Large intestine (tissue), 3 donors: ENCODE measurements at regions not wholly inside any gene's neighbourhood (a gene's known extent, or its start where the extent isn't known, plus 50 kb on each side); places are given as distances from the start of the nearest gene placed in this dataset.

Source experiments
- DNase-seq, 2 donors: peaks; one replicate each; pipeline versions ENCODE4 v3.0.0 to v3.0.0-alpha.2; 2013
- H3K27ac ChIP-seq: one replicate; pipeline ENCODE4 v1.5.1; 2013; ENCODE audit warnings: low read length
- H3K27me3 ChIP-seq: 2 replicates; pipeline ENCODE4 v1.6.1; 2013; ENCODE audit warnings: low read length; ENCODE audit not compliant: control insufficient read depth, insufficient read depth
- H3K36me3 ChIP-seq: 2 replicates; pipeline ENCODE4 v1.6.1; 2013; ENCODE audit warnings: low read length; ENCODE audit not compliant: control insufficient read depth, insufficient read depth
- H3K4me1 ChIP-seq: one replicate; pipeline ENCODE4 v1.6.1; 2013; ENCODE audit warnings: low read length; ENCODE audit not compliant: control insufficient read depth, insufficient read depth
- H3K4me3 ChIP-seq: one replicate; pipeline ENCODE4 v1.5.1; 2013; ENCODE audit warnings: low read length
- H3K9me3 ChIP-seq: one replicate; pipeline ENCODE4 v1.6.1; 2013; ENCODE audit warnings: mild to moderate bottlenecking, low read depth, low read length, moderate library complexity; ENCODE audit not compliant: control insufficient read depth
- whole genome bisulfite sequencing: methylation state at CpG from one replicate; pipeline ENCODE4 v1.1.5; 2013; ENCODE audit warnings: low lambda C conversion rate; ENCODE audit not compliant: insufficient coverage; 5-methylcytosine and 5-hydroxymethylcytosine counted together

DNA sequence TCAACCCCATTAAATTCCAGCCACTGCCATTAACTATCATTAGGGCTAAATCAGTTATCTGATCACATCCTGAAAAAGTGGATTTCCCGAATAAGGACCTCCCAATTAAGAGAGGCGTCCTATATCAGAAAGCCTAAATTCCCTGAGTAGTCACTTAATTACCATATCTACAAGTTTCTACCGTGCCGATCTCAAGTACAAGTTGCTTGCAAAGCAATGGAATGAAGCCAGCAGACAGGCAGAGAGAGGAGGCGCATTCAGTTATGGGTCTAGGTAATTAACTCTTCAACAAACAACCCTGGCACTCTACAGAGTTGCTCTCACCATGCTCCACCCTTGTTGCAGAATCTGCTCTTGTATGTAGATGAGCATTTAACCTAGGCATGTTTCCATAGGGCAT, 494.6 kb upstream of the RUNX1 start:
- H3K4me3 ChIP-seq = no peak overlapping the region
- no peaks in the 10 kb centered on the region for H3K27me3 ChIP-seq
- peaks cover 44% of the 10 kb centered on the region for H3K4me1 ChIP-seq
- DNase-seq = no peak
- H3K36me3 ChIP-seq = no peaks in the 10 kb centered on the region
- H3K27ac ChIP-seq = no peak overlapping the region
- no peaks in the 10 kb centered on the region for H3K9me3 ChIP-seq
- WGBS = no CpG with 5 or more reads among the region's 5 CpGs

- Histone ChIP-seq H3K27me3 (no peaks in the 10 kb centered on the region), H3K4me1 (peaks cover 37% of the 10 kb centered on the region), H3K27ac (peak overlapping the region; percentile 71), H3K36me3 (no peaks in the 10 kb centered on the region), H3K4me3 (no peak overlapping the region), H3K9me3 (no peaks in the 10 kb centered on the region)
- peak; percentile 54 to 67 for DNase-seq
- no CpG with 5 or more reads among the region's 4 CpGs for WGBS
These were observed 492.0 kb upstream of the RUNX1 start for GRCh38 chr21:35540950-35541638.

GRCh38 chr21:35538386-35538785, 489.3 kb upstream of the RUNX1 start:
- DNase-seq = peak; percentile 31 to 64
- no peak overlapping the region for H3K27ac ChIP-seq
- no CpG with 5 or more reads among the region's 1 CpG for WGBS
- peaks cover 29% of the 10 kb centered on the region for H3K4me1 ChIP-seq
- no peaks in the 10 kb centered on the region for H3K36me3 ChIP-seq
- H3K27me3 ChIP-seq = no peaks in the 10 kb centered on the region
- H3K4me3 ChIP-seq = no peak overlapping the region
- H3K9me3 ChIP-seq = no peaks in the 10 kb centered on the region

DNA sequence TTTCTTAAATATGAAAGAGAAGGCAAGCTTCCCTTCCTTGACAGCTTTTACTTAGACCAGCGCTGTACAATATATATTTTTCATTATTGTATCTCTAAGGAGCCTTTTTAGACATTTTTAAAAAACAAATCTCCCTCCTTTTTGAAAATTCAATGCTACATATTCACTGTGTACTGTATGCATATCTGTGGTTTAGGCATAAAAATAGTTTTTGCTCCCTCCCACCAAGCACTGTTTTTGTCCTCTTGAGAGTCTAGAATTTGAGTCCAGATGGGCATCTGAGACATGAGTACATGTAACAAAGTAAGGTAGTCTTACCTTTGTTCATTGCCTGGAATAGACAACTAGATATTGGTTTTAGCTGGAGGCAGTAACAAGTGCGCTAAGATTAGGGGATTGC, 488.5 kb upstream of the RUNX1 start:
- Histone ChIP-seq H3K27ac (no peak overlapping the region), H3K36me3 (no peaks in the 10 kb centered on the region), H3K27me3 (no peaks in the 10 kb centered on the region), H3K9me3 (no peaks in the 10 kb centered on the region), H3K4me1 (peaks cover 21% of the 10 kb centered on the region), H3K4me3 (no peak overlapping the region)
- WGBS = 83% methylated on average over 1 of the region's 2 CpGs
- no peak for DNase-seq

DNA sequence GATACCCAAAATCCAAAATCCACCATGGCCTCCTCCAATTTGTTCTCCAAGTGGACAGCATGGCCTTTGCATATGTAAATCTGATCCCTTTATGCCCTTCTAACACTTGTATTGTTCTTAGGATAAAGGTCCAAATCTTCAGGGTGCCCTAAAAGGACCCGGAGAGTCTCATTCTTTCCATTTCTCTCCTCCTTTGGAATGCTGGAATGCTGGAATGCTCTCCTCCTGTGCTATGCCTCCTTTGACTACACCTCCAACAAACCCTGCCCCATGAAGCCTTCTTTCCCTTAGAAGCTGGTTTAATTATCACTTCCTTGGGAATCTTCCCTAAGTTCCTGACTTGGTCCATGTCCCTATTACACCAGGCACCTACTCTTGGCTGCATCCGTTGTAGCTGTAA, 484.8 kb upstream of the RUNX1 start:
- Histone ChIP-seq H3K4me3 (no peak overlapping the region), H3K4me1 (peaks cover 24% of the 10 kb centered on the region), H3K27me3 (no peaks in the 10 kb centered on the region), H3K36me3 (no peaks in the 10 kb centered on the region), H3K27ac (no peak overlapping the region), H3K9me3 (no peaks in the 10 kb centered on the region)
- 90% methylated on average over 2 of the region's 2 CpGs for WGBS
- DNase-seq = no peak

- H3K4me1 ChIP-seq = peaks cover 30% of the 10 kb centered on the region
- no peaks in the 10 kb centered on the region for H3K27me3 ChIP-seq
- no peak for DNase-seq
- H3K27ac ChIP-seq = no peak overlapping the region
- no peak overlapping the region for H3K4me3 ChIP-seq
- H3K9me3 ChIP-seq = no peaks in the 10 kb centered on the region
- no peaks in the 10 kb centered on the region for H3K36me3 ChIP-seq
- no CpG with 5 or more reads among the region's 6 CpGs for WGBS
These were observed 481.7 kb upstream of the RUNX1 start for GRCh38 chr21:35530766-35531165.

GRCh38 chr21:35529171-35529863, 480.2 kb upstream of the RUNX1 start:
- H3K27me3 ChIP-seq = no peaks in the 10 kb centered on the region
- peak; percentile 56 to 87 for DNase-seq
- H3K27ac ChIP-seq = peak overlapping the region; percentile 77
- peak overlapping the region; percentile 10 for H3K4me3 ChIP-seq
- no peaks in the 10 kb centered on the region for H3K36me3 ChIP-seq
- H3K4me1 ChIP-seq = peaks cover 30% of the 10 kb centered on the region
- 20% methylated on average over 4 of the region's 7 CpGs for WGBS
- no peaks in the 10 kb centered on the region for H3K9me3 ChIP-seq

DNA sequence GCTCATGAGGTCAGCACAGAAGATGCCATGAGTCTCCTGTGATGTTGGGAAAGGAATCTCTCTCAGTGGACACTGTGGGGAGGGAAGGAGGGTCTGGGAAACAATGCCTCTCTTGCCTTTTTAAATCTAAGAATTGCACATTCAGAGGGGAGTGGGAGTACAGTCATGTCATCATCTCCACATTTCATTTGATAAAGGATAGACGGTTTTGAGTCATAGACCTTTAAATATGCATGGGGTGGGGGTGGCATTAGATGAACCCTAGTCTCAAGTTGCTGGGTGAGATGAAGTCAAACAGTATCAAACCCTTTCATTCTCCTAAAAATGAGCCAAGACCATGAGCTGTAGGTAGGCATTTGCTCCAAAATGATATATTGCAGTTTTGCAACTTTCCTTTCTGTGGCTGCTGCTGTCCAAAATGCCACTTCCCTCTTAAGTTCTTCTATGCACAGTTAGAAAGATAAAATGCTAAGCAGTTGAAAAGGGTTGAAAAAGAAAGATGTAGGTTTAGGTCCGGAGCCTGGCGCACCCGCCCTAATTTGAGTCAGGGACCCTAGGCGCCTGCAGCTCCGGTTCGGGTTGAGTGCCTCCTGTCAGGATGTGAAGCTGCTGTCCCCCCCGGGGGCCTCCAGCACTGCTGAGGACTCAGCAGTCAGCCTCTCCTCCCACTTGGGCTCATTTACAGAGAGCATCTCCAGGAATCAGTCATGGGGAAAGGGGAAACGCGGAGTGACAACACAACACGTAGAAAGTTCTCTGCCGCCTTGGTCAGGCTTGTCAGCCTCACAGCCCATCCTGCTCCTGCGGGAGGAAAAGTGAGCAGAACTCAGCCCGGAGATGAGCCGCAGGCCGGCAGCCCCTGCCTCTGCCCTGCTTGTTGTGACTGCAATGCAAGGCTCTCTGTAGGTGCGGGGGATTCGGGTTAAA, 479.3 kb upstream of the RUNX1 start:
- Histone ChIP-seq H3K9me3 (no peaks in the 10 kb centered on the region), H3K4me1 (peaks cover 30% of the 10 kb centered on the region), H3K27ac (peak overlapping the region; percentile 77), H3K27me3 (no peaks in the 10 kb centered on the region), H3K4me3 (peak overlapping the region; percentile 10), H3K36me3 (no peaks in the 10 kb centered on the region)
- WGBS = no CpG with 5 or more reads among the region's 18 CpGs
- peak in 1 of 2 donors; percentile 17 for DNase-seq

DNA sequence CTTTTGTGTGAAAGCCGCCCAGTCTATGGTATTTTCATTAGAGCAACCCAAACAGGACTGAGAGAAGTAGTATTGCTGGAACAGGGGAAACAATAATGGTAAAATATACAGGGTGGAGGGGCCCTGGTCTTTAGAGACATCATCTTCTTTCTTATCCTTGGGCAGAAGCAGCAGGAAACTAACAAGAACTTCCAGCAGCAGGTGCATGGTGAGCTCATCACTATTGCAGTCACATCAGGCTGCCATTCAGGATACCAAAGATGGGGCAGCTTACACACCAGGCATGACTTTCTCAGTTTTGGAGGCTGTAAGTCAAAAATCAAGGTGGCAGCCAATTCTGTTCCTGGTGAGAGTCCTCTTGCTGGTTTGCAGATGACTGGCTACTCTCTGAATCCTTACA, 478.3 kb upstream of the RUNX1 start:
- Histone ChIP-seq H3K4me3 (no peak overlapping the region), H3K27ac (no peak overlapping the region), H3K9me3 (no peaks in the 10 kb centered on the region), H3K36me3 (no peaks in the 10 kb centered on the region), H3K4me1 (peaks cover 30% of the 10 kb centered on the region), H3K27me3 (no peaks in the 10 kb centered on the region)
- DNase-seq = no peak
- 100% methylated on average over 1 of the region's 1 CpG for WGBS

- no peaks in the 10 kb centered on the region for H3K9me3 ChIP-seq
- H3K27ac ChIP-seq = no peak overlapping the region
- H3K36me3 ChIP-seq = no peaks in the 10 kb centered on the region
- H3K4me1 ChIP-seq = peaks cover 33% of the 10 kb centered on the region
- H3K27me3 ChIP-seq = no peaks in the 10 kb centered on the region
- no CpG with 5 or more reads among the region's 2 CpGs for WGBS
- no peak overlapping the region for H3K4me3 ChIP-seq
- no peak for DNase-seq
These were observed 476.3 kb upstream of the RUNX1 start for GRCh38 chr21:35525443-35525842.
